Neural cell (in vitro differentiated cells): ENCODE measurements at regions not wholly inside any gene's neighbourhood (a gene's known extent, or its start where the extent isn't known, plus 50 kb on each side); places are given as distances from the start of the nearest gene placed in this dataset.

Source experiments
- H2AFZ ChIP-seq: fragments of 200-600, 300-800 bp; sonication (generic), shearing (Covaris generic); 2 replicates; pipeline ENCODE4 v1.6.0; 2014; ENCODE audit warnings: low read depth, mild to moderate bottlenecking, antibody characterized with exemption, low read length, moderate library complexity
- H3F3A ChIP-seq: fragments of 200-600 bp; shearing (Covaris generic); 2 replicates; pipeline ENCODE4 v1.6.1; 2016; ENCODE audit warnings: mild to moderate bottlenecking, moderate library complexity, mixed read lengths, antibody characterized with exemption, low read length; ENCODE audit not compliant: insufficient read depth, poor library complexity, severe bottlenecking
- H3K27ac ChIP-seq: fragments of 200-600, 300-800 bp; sonication (generic), shearing (Covaris generic); 2 replicates; pipeline ENCODE4 v1.5.1; 2014; ENCODE audit warnings: mild to moderate bottlenecking, low read length, moderate library complexity
- H3K27me3 ChIP-seq: fragments of 300-800, 200-600 bp; sonication (generic), shearing (Covaris generic); 2 replicates; pipeline ENCODE4 v1.6.0; 2014; ENCODE audit warnings: mild to moderate bottlenecking, low read depth, low read length, moderate library complexity; ENCODE audit not compliant: insufficient read depth
- H3K36me3 ChIP-seq: fragments of 300-800, 200-600 bp; sonication (generic), shearing (Covaris generic); 2 replicates; pipeline ENCODE4 v1.5.1; 2014; ENCODE audit warnings: mild to moderate bottlenecking, antibody characterized with exemption, low read length, moderate library complexity; ENCODE audit not compliant: insufficient read depth
- H3K4me2 ChIP-seq: fragments of 300-800, 200-600 bp; sonication (generic), shearing (Covaris generic); 2 replicates; pipeline ENCODE4 v1.6.0; 2014; ENCODE audit warnings: mild to moderate bottlenecking, low read length
- H3K4me3 ChIP-seq: fragments of 300-800, 200-600 bp; sonication (generic), shearing (Covaris generic); 2 replicates; pipeline ENCODE4 v1.5.1; 2014; ENCODE audit warnings: mild to moderate bottlenecking, low read length, moderate library complexity
- H3K79me2 ChIP-seq: fragments of 200-600 bp; shearing (Covaris generic); replicated peaks from 2 replicates; pipeline ENCODE4 v1.6.0; 2014; ENCODE audit warnings: mild to moderate bottlenecking, low read length, moderate library complexity; ENCODE audit not compliant: insufficient read depth
- H3K9ac ChIP-seq: fragments of 300-800, 200-600 bp; sonication (generic), shearing (Covaris generic); 2 replicates; pipeline ENCODE4 v1.6.1; 2016; ENCODE audit warnings: mild to moderate bottlenecking, low read length, mixed read lengths
- H3K9me2 ChIP-seq: fragments of 200-600 bp; shearing (Covaris generic); 2 replicates; pipeline ENCODE4 v1.6.1; 2016; ENCODE audit warnings: mild to moderate bottlenecking, low read length, mixed read lengths; ENCODE audit not compliant: insufficient read depth
- H3K9me3 ChIP-seq: fragments of 200-600, 300-800 bp; sonication (generic), shearing (Covaris generic); 2 replicates; pipeline ENCODE4 v1.6.1; 2016; ENCODE audit warnings: mild to moderate bottlenecking, mixed run types, low read length, moderate library complexity, mixed read lengths
- H4K20me1 ChIP-seq: fragments of 200-600 bp; shearing (Covaris generic); 2 replicates; pipeline ENCODE4 v1.6.1; 2016; ENCODE audit warnings: mild to moderate bottlenecking, mixed run types; ENCODE audit not compliant: insufficient read depth
- CTCF ChIP-seq: fragments of 450-650 bp; IDR thresholded peaks from 2 replicates; pipeline ENCODE4 v1.5.1; 2014; ENCODE audit warnings: antibody characterized with exemption, mild to moderate bottlenecking, moderate library complexity; ENCODE audit not compliant: poor library complexity, severe bottlenecking
- EP300 ChIP-seq: fragments of 450-650 bp; conservative IDR thresholded peaks from 2 replicates; pipeline ENCODE4 v1.6.1; 2014; ENCODE audit warnings: antibody characterized with exemption, mild to moderate bottlenecking, moderate library complexity; ENCODE audit not compliant: poor library complexity, severe bottlenecking
- EZH2 ChIP-seq: fragments of 200-600, 300-800 bp; shearing (Covaris generic), sonication (generic); IDR thresholded peaks from 2 replicates; pipeline ENCODE4 v1.6.1; 2014; ENCODE audit warnings: antibody characterized with exemption, low read length, borderline replicate concordance, mild to moderate bottlenecking; ENCODE audit not compliant: insufficient read depth, poor library complexity, severe bottlenecking
- MXI1 ChIP-seq: fragments of 450-650 bp; conservative IDR thresholded peaks from 2 replicates; pipeline ENCODE4 v1.6.1; 2014; ENCODE audit warnings: antibody characterized with exemption, mild to moderate bottlenecking; ENCODE audit not compliant: poor library complexity, severe bottlenecking
- POLR2AphosphoS5 ChIP-seq: IDR thresholded peaks from 2 replicates; pipeline ENCODE4 v1.6.1; 2012
- RAD21 ChIP-seq: fragments of 450-650 bp; conservative IDR thresholded peaks from 2 replicates; pipeline ENCODE4 v1.6.1; 2014; ENCODE audit warnings: antibody characterized with exemption, mild to moderate bottlenecking, moderate library complexity
- REST ChIP-seq: IDR thresholded peaks from 2 replicates; pipeline ENCODE4 v1.6.1; 2012; ENCODE audit warnings: borderline replicate concordance
- SMC3 ChIP-seq: fragments of 450-650 bp; conservative IDR thresholded peaks from 2 replicates; pipeline ENCODE4 v1.6.1; 2014; ENCODE audit warnings: antibody characterized with exemption, mild to moderate bottlenecking, moderate library complexity; ENCODE audit not compliant: poor library complexity
- TAF1 ChIP-seq: IDR thresholded peaks from 2 replicates; pipeline ENCODE4 v1.6.1; 2012; ENCODE audit warnings: low read depth

DNA sequence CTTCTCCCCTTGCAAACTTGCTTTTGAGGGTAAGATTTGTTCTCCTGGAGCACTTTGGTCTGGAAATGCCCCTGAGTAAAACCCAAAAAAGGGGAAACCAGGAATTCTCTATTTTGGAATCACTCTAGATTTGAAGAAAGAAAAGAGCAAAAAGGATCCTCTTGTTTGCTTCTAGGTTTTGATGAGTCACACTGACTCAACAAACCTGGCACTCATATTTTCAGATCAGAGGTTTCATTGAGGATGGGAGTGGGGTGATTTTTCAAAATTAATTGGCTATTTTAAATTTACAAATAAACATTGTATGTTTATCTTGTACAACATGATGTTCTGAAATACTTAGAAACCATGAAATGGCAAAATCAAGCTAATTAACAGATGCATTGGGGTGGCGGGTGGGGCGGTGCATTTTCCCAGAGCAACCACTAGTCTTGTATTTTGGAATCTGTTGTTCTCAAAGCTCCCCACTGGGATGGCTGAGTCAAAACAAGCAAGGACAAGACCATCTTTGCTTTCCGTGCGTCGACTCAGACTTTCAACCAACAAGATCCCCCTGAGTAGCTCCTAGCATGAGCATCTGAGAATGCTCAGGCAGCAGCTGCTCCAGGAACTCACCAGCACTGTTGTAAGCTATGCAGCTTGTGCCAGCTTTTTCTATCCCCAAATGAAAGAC lies 451.4 kb downstream of the WDR72 start:
- no peaks in the 10 kb centered on the region for H3K36me3 ChIP-seq
- no peak overlapping the region for H2AFZ ChIP-seq
- no peaks in the 10 kb centered on the region for H3F3A ChIP-seq
- no peak overlapping the region for H3K9ac ChIP-seq
- no peaks in the 10 kb centered on the region for H3K9me2 ChIP-seq
- H3K27ac ChIP-seq, result no peak overlapping the region
- no peaks in the 10 kb centered on the region for H3K9me3 ChIP-seq
- no peak for TF ChIP-seq EZH2
- no peak for TF ChIP-seq POLR2AphosphoS5
- TF ChIP-seq CTCF, result no peak
- TF ChIP-seq RAD21, result no peak
- TF ChIP-seq REST, result no peak
- TF ChIP-seq SMC3, result no peak
- TF ChIP-seq MXI1, result no peak
- TF ChIP-seq TAF1, result no peak
- TF ChIP-seq EP300, result no peak
- H3K4me2 ChIP-seq, result no peak overlapping the region
- H4K20me1 ChIP-seq, result no peaks in the 10 kb centered on the region
- H3K27me3 ChIP-seq, result no peaks in the 10 kb centered on the region
- no peak overlapping the region for H3K4me3 ChIP-seq
- no peaks in the 10 kb centered on the region for H3K79me2 ChIP-seq

GRCh38 chr15:53305554-53305953 lies 453.9 kb downstream of the WDR72 start:
- H3K9me2 ChIP-seq, result no peaks in the 10 kb centered on the region
- no peaks in the 10 kb centered on the region for H3K27me3 ChIP-seq
- no peaks in the 10 kb centered on the region for H3K79me2 ChIP-seq
- no peaks in the 10 kb centered on the region for H3K36me3 ChIP-seq
- H3K9ac ChIP-seq, result no peak overlapping the region
- H2AFZ ChIP-seq, result no peak overlapping the region
- no peak overlapping the region for H3K27ac ChIP-seq
- no peaks in the 10 kb centered on the region for H3F3A ChIP-seq
- no peaks in the 10 kb centered on the region for H4K20me1 ChIP-seq
- no peak for TF ChIP-seq MXI1
- no peak for TF ChIP-seq EZH2
- TF ChIP-seq EP300, result no peak
- TF ChIP-seq SMC3, result no peak
- no peak for TF ChIP-seq TAF1
- TF ChIP-seq REST, result no peak
- no peak for TF ChIP-seq RAD21
- TF ChIP-seq POLR2AphosphoS5, result no peak
- TF ChIP-seq CTCF, result no peak
- H3K9me3 ChIP-seq, result no peaks in the 10 kb centered on the region
- H3K4me2 ChIP-seq, result no peak overlapping the region
- H3K4me3 ChIP-seq, result no peak overlapping the region
